Adipose tissue (tissue), 3 donors: ENCODE measurements at regions not wholly inside any gene's neighbourhood (a gene's known extent, or its start where the extent isn't known, plus 50 kb on each side); places are given as distances from the start of the nearest gene placed in this dataset.

Experiments
- H3K27ac ChIP-seq: one replicate; pipeline ENCODE4 v1.5.1; 2013; ENCODE audit warnings: low read depth, low read length
- WGBS, 3 donors: extraction: QIAGEN DNeasy Blood & Tissue Kit; methylation state at CpG; one replicate each; pipeline ENCODE4 v1.1.7; 2013; 5-methylcytosine and 5-hydroxymethylcytosine counted together
- donor health status: healthy with polysubstance abuse.
- donor health status: Bipolar disorder and iron deficiency.
- donor health status: healthy.

GRCh38 chr1:29543586-29543985, 307.3 kb downstream of the PTPRU start:
- WGBS, 3 donors: 84 to 95% (median 87%) methylated on average over 6 of the region's 6 CpGs
- no peak overlapping the region for H3K27ac ChIP-seq

DNA sequence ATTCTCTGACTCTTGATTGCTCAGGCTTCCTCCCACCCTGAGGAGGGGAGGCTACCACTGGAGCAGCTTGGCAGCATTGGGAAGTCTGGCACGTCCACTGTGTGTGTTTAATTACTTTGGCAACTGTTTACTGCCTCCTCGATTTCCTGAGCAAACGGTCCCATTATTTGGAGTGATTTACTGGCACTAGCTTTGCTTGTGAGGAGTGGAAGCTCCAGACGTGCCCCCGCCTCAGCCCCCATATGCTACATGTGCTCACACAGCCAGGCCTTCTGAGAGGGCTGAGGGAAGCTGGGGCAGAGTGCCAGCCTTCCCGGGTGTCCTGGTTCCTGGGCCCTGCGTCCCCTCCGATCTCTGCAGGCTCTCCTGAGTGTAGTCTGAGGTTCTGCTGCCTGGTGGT, 306.2 kb downstream of the PTPRU start:
- no peak overlapping the region for H3K27ac ChIP-seq
- 30 to 41% (median 33%) methylated on average over 7 to 8 of the region's 8 CpGs for WGBS, 3 donors

DNA sequence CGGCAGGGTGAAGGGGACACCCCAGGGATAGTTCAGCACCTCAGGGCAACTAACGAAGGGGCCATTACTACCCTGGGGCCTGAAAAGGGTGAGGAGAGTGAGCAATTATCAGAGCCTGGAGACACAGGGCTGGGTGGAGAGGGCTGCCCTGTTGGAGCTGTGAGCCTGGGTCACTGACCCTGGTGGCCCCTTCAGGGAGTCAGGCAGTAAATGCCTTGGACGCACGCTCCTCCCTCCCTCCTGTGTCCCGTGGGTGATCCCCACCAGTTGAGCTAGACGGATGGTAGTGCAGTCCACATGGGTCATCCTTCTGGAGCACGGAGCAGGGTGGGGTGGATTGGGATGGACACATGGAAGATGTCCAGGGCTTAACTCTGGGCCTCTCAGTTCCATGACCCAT, 305.3 kb downstream of the PTPRU start:
- 56 to 69% (median 64%) methylated on average over 6 to 7 of the region's 7 CpGs for WGBS, 3 donors
- H3K27ac ChIP-seq: no peak overlapping the region

- 87 to 89% (median 88%) methylated on average over 10 of the region's 10 CpGs for WGBS, 3 donors
- no peak overlapping the region for H3K27ac ChIP-seq
Measured at GRCh38 chr1:29540801-29541357, 304.6 kb downstream of the PTPRU start.

- WGBS, 3 donors: 86 to 93% (median 92%) methylated on average over 7 of the region's 7 CpGs
- H3K27ac ChIP-seq: no peak overlapping the region
Measured at GRCh38 chr1:29539971-29540370, 303.6 kb downstream of the PTPRU start.

GRCh38 chr1:29538586-29538985, 302.3 kb downstream of the PTPRU start:
- 55 to 72% (median 56%) methylated on average over 3 of the region's 3 CpGs for WGBS, 3 donors
- H3K27ac ChIP-seq: no peak overlapping the region

DNA sequence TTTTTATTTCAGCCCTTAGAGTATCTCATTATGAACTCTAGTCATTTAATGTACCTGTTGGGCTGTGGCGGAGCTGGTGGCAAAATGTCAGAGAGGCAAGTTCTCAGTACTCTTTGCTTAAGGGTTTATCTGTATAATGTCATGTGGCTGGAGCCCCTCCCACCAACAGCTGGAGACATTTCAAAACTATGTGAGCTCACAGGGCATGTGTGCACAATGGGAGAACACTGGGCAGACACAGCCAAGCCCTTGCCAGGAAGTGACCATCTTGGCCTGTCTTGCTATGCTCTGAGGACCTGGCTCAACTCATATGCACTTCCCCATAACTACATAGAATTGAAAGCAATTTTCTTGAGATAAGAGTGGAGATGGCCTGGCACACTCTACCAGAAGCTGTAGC, 296.4 kb downstream of the PTPRU start:
- 74 to 88% (median 85%) methylated on average over 1 of the region's 1 CpG for WGBS, 3 donors
- no peak overlapping the region for H3K27ac ChIP-seq

DNA sequence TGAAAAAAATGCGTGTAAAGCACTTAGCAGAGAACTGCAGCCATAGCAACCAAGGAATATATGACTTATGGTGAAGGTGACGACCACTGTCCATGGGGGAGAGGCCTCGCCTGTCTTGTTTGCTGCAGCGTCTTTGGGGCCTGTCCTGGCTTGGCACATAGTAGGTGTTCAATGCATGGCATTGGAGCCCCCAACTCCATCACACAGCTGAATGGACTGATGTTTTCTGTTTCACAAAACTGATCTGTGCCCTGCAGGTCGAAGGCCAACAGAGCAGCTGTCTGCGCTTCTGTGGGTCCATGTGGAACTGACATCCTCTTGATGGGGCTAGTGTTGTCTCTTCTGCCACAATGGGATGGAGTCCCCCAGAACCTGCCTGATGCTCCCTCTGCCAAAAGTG, 296.0 kb downstream of the PTPRU start:
- 68 to 87% (median 83%) methylated on average over 6 of the region's 6 CpGs for WGBS, 3 donors
- no peak overlapping the region for H3K27ac ChIP-seq

DNA sequence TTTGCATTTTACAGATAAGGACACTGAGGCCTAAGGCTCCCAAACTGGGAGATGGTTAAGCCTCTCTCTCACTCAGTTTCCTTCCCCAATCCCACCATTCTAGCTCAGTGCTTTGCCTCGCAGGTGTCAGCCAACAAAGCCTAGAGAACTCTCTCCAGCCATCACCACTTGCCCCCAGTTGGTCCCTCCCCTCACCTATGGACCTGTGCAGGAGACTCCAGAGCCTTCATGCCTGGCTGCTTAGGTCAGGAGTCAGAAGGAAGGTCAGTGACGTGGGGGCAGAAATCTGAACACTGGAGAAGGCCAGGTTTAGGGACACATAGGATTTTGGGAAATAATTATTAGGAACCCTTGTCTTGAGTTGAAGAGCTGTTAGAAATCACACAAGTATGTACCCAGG, 295.3 kb downstream of the PTPRU start:
- H3K27ac ChIP-seq: no peak overlapping the region
- 75 to 79% (median 77%) methylated on average over 2 of the region's 2 CpGs for WGBS, 3 donors

GRCh38 chr1:29529677-29530278, 293.5 kb downstream of the PTPRU start:
- WGBS, 3 donors: 63 to 84% (median 84%) methylated on average over 1 of the region's 1 CpG
- no peak overlapping the region for H3K27ac ChIP-seq

GRCh38 chr1:29527314-29528004, 291.1 kb downstream of the PTPRU start:
- WGBS, 3 donors: 56 to 65% (median 63%) methylated on average over 8 of the region's 8 CpGs
- H3K27ac ChIP-seq: no peak overlapping the region

DNA sequence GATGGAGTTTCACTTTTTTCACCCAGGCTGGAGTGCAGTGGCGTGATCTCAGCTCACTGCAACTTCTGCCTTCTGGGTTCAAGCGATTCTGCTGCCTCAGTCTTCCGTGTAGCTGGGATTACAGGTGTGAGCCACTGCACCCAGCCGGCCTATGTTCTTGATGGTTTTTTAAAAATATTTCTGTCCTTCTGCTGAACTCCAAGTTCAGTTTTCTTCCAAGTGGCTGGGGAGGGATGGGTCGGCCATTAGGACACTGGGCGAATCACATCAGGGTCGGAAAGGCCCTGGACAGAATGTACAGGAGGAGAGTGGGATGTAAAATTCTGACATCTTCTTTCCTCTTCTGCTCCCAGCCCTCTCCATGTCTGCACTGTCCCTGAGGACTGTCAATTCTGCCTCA, 289.6 kb downstream of the PTPRU start:
- 87 to 89% (median 88%) methylated on average over 7 of the region's 7 CpGs for WGBS, 3 donors

DNA sequence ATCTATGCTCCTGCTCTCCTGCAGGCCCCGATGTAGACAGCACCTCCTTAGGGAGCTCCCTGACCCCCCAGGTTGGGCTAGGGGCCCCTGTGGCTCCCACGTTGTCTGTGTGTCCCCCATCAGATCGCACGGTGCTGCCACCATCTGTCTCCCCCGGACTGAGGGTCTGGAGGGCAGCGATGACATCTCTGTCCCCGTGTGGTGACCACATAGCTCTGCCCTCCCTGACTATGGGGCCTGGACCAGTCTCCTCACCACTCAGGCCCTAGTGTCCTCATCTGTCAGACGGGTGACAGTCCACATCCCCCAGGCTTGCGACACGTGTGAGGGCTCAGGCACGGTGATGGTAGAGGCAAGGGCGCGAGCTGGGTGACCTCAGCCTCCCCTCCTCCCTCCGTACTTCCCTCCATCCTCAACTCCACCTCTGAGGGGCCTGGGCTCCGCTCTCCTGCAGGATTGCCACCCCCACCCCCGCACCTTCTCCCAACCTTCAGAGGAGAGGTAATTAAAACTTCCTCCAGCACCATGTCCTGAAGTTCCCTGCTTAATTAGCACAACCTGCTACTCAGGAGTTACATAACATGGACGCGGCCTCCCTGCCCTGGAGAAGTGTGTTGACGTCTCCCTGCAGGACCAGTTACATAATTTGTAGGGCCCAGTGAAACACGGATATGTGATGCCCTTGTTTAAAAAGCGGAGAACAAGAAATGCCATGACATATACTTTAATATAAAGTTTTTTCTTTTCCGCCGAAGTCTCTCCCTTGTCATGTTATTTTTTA, 288.2 kb downstream of the PTPRU start:
- H3K27ac ChIP-seq: no peak overlapping the region
- 70 to 74% (median 71%) methylated on average over 23 of the region's 23 CpGs for WGBS, 3 donors

More for the DNA sequence above, 289.6 kb downstream of the PTPRU start:
- no peak overlapping the region for H3K27ac ChIP-seq

- H3K27ac ChIP-seq: no peak overlapping the region
- WGBS, 3 donors: 71 to 81% (median 77%) methylated on average over 10 of the region's 10 CpGs
Measured at GRCh38 chr1:29523576-29523975, 287.3 kb downstream of the PTPRU start.

GRCh38 chr1:29523136-29523535, 286.8 kb downstream of the PTPRU start:
- H3K27ac ChIP-seq: no peak overlapping the region

GRCh38 chr1:29521811-29522580, 285.7 kb downstream of the PTPRU start:
- 62 to 67% (median 62%) methylated on average over 14 of the region's 14 CpGs for WGBS, 3 donors
- H3K27ac ChIP-seq: no peak overlapping the region

More at GRCh38 chr1:29523136-29523535, 286.8 kb downstream of the PTPRU start:
- WGBS, 3 donors: 74 to 77% (median 77%) methylated on average over 5 of the region's 5 CpGs

- WGBS, 3 donors: 53 to 65% (median 62%) methylated on average over 4 of the region's 4 CpGs
- no peak overlapping the region for H3K27ac ChIP-seq
Measured at GRCh38 chr1:29521438-29521715, 285.1 kb downstream of the PTPRU start.

GRCh38 chr1:29520571-29521437, 284.5 kb downstream of the PTPRU start:
- WGBS, 3 donors: 68 to 85% (median 77%) methylated on average over 11 of the region's 11 CpGs
- no peak overlapping the region for H3K27ac ChIP-seq
